ENCODE measurements at regions not wholly inside any gene's neighbourhood (a gene's known extent, or its start where the extent isn't known, plus 50 kb on each side); places are given as distances from the start of the nearest gene placed in this dataset.

GRCh38 chr3:84042399-84043106, 916.2 kb upstream of the CADM2 start:
- no peak for DNase-seq (ENCODE audit: low read depth, low spot score)
- Histone ChIP-seq H4K20me1 (ENCODE audit: insufficient read depth) (no peaks in the 10 kb centered on the region), H3K4me1 (ENCODE audit: control insufficient read depth in 1 of 2, insufficient read depth in 2 of 2, low read length in 2 of 2) (no peaks in the 10 kb centered on the region), H3K79me2 (ENCODE audit: insufficient read depth, low read length) (no peaks in the 10 kb centered on the region), H3K27ac (ENCODE audit: low read depth, low read length) (no peak overlapping the region), H2AFZ (ENCODE audit: low read depth, low read length, poor library complexity, severe bottlenecking) (no peak overlapping the region), H3K9ac (ENCODE audit: low read length) (no peak overlapping the region), H3K9me3 (ENCODE audit: control insufficient read depth in 1 of 2, insufficient read depth in 1 of 2, low read depth in 1 of 2, low read length in 2 of 2) (peaks cover 6 to 21% of the 10 kb centered on the region in 2 experiments; a peak in 2 of 4 replicates), H3K36me3 (ENCODE audit: control insufficient read depth in 1 of 2, insufficient read depth in 2 of 2, low read length in 2 of 2) (no peaks in the 10 kb centered on the region), H3K4me3 (replicated peaks in 1 of 2; ENCODE audit: low read depth in 1 of 2, low read length in 2 of 2) (no peak overlapping the region), H3K27me3 (ENCODE audit: insufficient read depth, low read length) (no peaks in the 10 kb centered on the region), H3K4me2 (ENCODE audit: low read length) (no peak overlapping the region), H3K9me2 (ENCODE audit: insufficient read depth) (no peaks in the 10 kb centered on the region)
- no TSS peak for BruUV-seq (replicated peaks)
- ATAC-seq, result no peak
- CTCF ChIA-PET, result no interaction called here
- TF ChIP-seq REST (IDR thresholded peaks at IDR 0.05; ENCODE audit: low read depth) (no peak), ATF3 (IDR thresholded peaks at IDR 0.05) (no peak), MAX (IDR thresholded peaks at IDR 0.05) (no peak), POLR2AphosphoS5 (IDR thresholded peaks at IDR 0.05; ENCODE audit: low read depth, low read length) (no peak), ZBTB33 (IDR thresholded peaks at IDR 0.05; ENCODE audit: extremely low read depth, insufficient replicate concordance, low read length) (no peak), ZFX (IDR thresholded peaks at IDR 0.05) (no peak), SRF (IDR thresholded peaks at IDR 0.05; ENCODE audit: low read depth) (no peak), TCF7L2 (IDR thresholded peaks at IDR 0.05; ENCODE audit: borderline replicate concordance, extremely low read depth, insufficient read depth, insufficient read length) (no peak), EZH2 (IDR thresholded peaks at IDR 0.05) (no peak), POLR2A (IDR thresholded peaks at IDR 0.05; ENCODE audit: borderline replicate concordance, extremely low read depth, insufficient read depth, insufficient read length) (no peak), CTCF (IDR thresholded peaks at IDR 0.05 in 2 of 3, conservative IDR thresholded peaks at IDR 0.05 in 1 of 3; ENCODE audit: borderline replicate concordance in 1 of 3, insufficient read depth in 1 of 3, low read depth in 2 of 3, low read length in 2 of 3) (no peak), CBX3 (IDR thresholded peaks at IDR 0.05; ENCODE audit: low read depth) (no peak), ELF1 (IDR thresholded peaks at IDR 0.05; ENCODE audit: borderline replicate concordance, low read depth) (no peak), YY1 (IDR thresholded peaks at IDR 0.05; ENCODE audit: extremely low read depth, insufficient replicate concordance, low read depth, low read length) (no peak), ZNF274 (IDR thresholded peaks at IDR 0.05; ENCODE audit: low read depth, low read length) (no peak), EZH2phosphoT487 (IDR thresholded peaks at IDR 0.05; ENCODE audit: borderline replicate concordance) (no peak), EGR1 (IDR thresholded peaks at IDR 0.05; ENCODE audit: low read depth) (no peak), SP1 (IDR thresholded peaks at IDR 0.05; ENCODE audit: low read depth) (no peak), SIN3A (IDR thresholded peaks at IDR 0.05; ENCODE audit: low read depth) (no peak), RAD21 (IDR thresholded peaks at IDR 0.05; ENCODE audit: low read depth) (no peak)
- intact Hi-C loops (cut with micrococcal nuclease), result no loop called here
- POLR2A ChIA-PET, result no interaction called here
- RAD21 ChIA-PET (ENCODE audit: low non-redundant PET in 1 of 2, low total read pairs in 2 of 2, uncharacterized antibody in 2 of 2, unreplicated experiment in 2 of 2), result no interaction called here
